Transverse colon (tissue), 4 donors: ENCODE measurements at regions not wholly inside any gene's neighbourhood (a gene's known extent, or its start where the extent isn't known, plus 50 kb on each side); places are given as distances from the start of the nearest gene placed in this dataset.

Source experiments
- DNase-seq: peaks from one replicate; pipeline ENCODE4 v3.0.0-alpha.2; 2019
- H3K27ac ChIP-seq, 4 donors: fragments of 200-600 bp; sonication (generic); 2 replicates each; pipeline ENCODE4 v1.5.1; 2016 to 2018; ENCODE audit warnings: inconsistent platforms in 4 of 4
- H3K27me3 ChIP-seq: fragments of 200-600 bp; sonication (generic); 2 replicates; pipeline ENCODE4 v1.5.1; 2017; ENCODE audit warnings: inconsistent platforms
- H3K36me3 ChIP-seq, 4 donors: fragments of 200-600 bp; sonication (generic); 2 replicates each; pipeline ENCODE4 v1.5.1; 2017 to 2019; ENCODE audit warnings: inconsistent platforms in 4 of 4
- H3K4me1 ChIP-seq, 4 donors: fragments of 200-600 bp; sonication (generic); 2 replicates each; pipeline ENCODE4 v1.5.1; 2017 to 2020; ENCODE audit warnings: inconsistent platforms in 4 of 4
- H3K4me3 ChIP-seq, 4 donors: fragments of 200-600 bp; sonication (generic); 1 replicate in 1 of 4; 2 replicates in 3 of 4; pipeline versions ENCODE4 v1.5.1 to v1.6.1; 2017 to 2019; ENCODE audit warnings: inconsistent platforms in 4 of 4
- H3K9me3 ChIP-seq, 2 donors: fragments of 200-600 bp; sonication (generic); 2 replicates each; pipeline ENCODE4 v1.5.1; 2017 to 2019; ENCODE audit warnings: inconsistent platforms in 2 of 2
- EP300 ChIP-seq: sonication (generic); formaldehyde crosslinking; IDR thresholded peaks from one replicate; pipeline ENCODE4 v1.6.1; 2017; ENCODE audit warnings: antibody characterized with exemption, low read depth
- POLR2A ChIP-seq: fragments of 450-650 bp; IDR thresholded peaks from one replicate; pipeline ENCODE4 v1.6.1; 2016; ENCODE audit warnings: antibody characterized with exemption, mild to moderate bottlenecking, moderate library complexity
- POLR2AphosphoS5 ChIP-seq, 3 donors: sonication (generic); formaldehyde crosslinking; IDR thresholded peaks; one replicate each; pipeline ENCODE4 v1.6.1; 2016; ENCODE audit warnings: antibody characterized with exemption in 3 of 3
- WGBS, 2 donors: methylation state at CpG; one replicate each; pipeline ENCODE4 v1.1.5; 2018; ENCODE audit warnings: low coverage in 1 of 2; 5-methylcytosine and 5-hydroxymethylcytosine counted together
- in situ Hi-C, 4 donors: fragments of 200-750 bp; cut with MboI; loops; one replicate each; pipeline versions ENCODE4 v1.15.0 to v1.15.1; 2017; ENCODE audit warnings: low sequenced_read_pairs in 3 of 4, low pct_ligation_motif_present in 1 of 4, low pct_unique_long_range_greater_than_20kb in 1 of 4
- intact Hi-C: fragments of 100-400 bp; cut with DNase I; formaldehyde crosslinking; loops from one replicate; pipeline ENCODE4 v1.15.1; 2023; ENCODE audit warnings: low total_unique reads
- TF ChIP-seq, protein P1 (sequence below), 5 experiments: fragments of 200-600 bp in 3 of 5; fragments of 450-650 bp in 2 of 5; sonication (generic) in 3 of 5; IDR thresholded peaks; 1 replicate in 2 of 5; 2 replicates in 3 of 5; pipeline ENCODE4 v1.5.1; 2016 to 2017; ENCODE audit warnings: antibody characterized with exemption in 5 of 5, inconsistent platforms in 3 of 5, mild to moderate bottlenecking in 2 of 5, moderate library complexity in 1 of 5

DNA sequence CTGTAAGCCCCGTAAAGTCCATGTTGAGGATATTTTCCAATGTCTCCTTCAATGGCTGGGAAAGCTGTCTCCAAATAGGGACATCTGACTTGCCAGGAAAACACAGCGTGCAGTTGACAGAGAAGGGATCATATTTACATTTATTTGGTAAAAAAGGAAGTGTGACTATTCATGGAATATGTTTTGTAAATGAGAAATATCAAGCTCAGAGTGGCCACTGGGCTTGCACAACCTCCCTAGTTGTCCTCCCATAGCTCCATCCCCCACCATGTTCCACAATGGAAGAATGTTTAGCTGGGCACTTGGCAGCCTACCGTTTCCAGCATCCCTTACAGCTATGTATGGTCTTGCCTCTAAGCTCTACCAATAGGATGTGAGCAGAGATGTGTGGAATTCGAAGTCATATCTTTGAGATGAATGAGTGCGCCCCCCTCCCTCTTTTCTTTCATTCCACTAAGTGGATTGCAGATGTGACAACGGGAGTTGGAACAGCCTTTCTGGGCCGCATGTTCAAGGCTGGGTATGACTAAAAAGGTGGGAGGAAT, 306.6 kb upstream of the ZMIZ1 start:
- 83 to 88% methylated on average over 2 to 7 of the region's 7 CpGs for WGBS, 2 donors
- Histone ChIP-seq H3K27me3 (no peaks in the 10 kb centered on the region), H3K36me3 (no peaks in the 10 kb centered on the region), H3K9me3 (no peaks in the 10 kb centered on the region), H3K4me3 (no peak overlapping the region), H3K4me1 (peaks cover 0 to 17% (median 9%) of the 10 kb centered on the region in 4 donors), H3K27ac (no peak overlapping the region)
- in situ Hi-C loops: no loop called here
- no peak for DNase-seq
- no peak for TF ChIP-seq POLR2AphosphoS5 (IDR thresholded peaks at IDR 0.05)
- TF ChIP-seq, protein P1, sequence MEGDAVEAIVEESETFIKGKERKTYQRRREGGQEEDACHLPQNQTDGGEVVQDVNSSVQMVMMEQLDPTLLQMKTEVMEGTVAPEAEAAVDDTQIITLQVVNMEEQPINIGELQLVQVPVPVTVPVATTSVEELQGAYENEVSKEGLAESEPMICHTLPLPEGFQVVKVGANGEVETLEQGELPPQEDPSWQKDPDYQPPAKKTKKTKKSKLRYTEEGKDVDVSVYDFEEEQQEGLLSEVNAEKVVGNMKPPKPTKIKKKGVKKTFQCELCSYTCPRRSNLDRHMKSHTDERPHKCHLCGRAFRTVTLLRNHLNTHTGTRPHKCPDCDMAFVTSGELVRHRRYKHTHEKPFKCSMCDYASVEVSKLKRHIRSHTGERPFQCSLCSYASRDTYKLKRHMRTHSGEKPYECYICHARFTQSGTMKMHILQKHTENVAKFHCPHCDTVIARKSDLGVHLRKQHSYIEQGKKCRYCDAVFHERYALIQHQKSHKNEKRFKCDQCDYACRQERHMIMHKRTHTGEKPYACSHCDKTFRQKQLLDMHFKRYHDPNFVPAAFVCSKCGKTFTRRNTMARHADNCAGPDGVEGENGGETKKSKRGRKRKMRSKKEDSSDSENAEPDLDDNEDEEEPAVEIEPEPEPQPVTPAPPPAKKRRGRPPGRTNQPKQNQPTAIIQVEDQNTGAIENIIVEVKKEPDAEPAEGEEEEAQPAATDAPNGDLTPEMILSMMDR (IDR thresholded peaks at IDR 0.05): no peak
- TF ChIP-seq POLR2A: no peak
- TF ChIP-seq EP300: no peak
- intact Hi-C loops: no loop called here

- no peak overlapping the region for H3K4me3 ChIP-seq
- peak overlapping the region; percentile 41 to 67 (median 54) for H3K27ac ChIP-seq
- no peak for DNase-seq
- peaks cover 0 to 10% (median 4%) of the 10 kb centered on the region in 4 donors for H3K4me1 ChIP-seq
- intact Hi-C loops (no loop called here), in situ Hi-C loops (no loop called here)
- no peaks in the 10 kb centered on the region for H3K36me3 ChIP-seq
- TF ChIP-seq POLR2A (no peak), POLR2AphosphoS5 (IDR thresholded peaks at IDR 0.05) (no peak), EP300 (no peak)
- TF ChIP-seq, protein P1 (IDR thresholded peaks at IDR 0.05): no peak
- 88 to 100% methylated on average over 2 to 6 of the region's 6 CpGs for WGBS, 2 donors
- no peaks in the 10 kb centered on the region for H3K9me3 ChIP-seq
- no peaks in the 10 kb centered on the region for H3K27me3 ChIP-seq
Observed at GRCh38 chr10:78763234-78763633, 305.5 kb upstream of the ZMIZ1 start.

DNA sequence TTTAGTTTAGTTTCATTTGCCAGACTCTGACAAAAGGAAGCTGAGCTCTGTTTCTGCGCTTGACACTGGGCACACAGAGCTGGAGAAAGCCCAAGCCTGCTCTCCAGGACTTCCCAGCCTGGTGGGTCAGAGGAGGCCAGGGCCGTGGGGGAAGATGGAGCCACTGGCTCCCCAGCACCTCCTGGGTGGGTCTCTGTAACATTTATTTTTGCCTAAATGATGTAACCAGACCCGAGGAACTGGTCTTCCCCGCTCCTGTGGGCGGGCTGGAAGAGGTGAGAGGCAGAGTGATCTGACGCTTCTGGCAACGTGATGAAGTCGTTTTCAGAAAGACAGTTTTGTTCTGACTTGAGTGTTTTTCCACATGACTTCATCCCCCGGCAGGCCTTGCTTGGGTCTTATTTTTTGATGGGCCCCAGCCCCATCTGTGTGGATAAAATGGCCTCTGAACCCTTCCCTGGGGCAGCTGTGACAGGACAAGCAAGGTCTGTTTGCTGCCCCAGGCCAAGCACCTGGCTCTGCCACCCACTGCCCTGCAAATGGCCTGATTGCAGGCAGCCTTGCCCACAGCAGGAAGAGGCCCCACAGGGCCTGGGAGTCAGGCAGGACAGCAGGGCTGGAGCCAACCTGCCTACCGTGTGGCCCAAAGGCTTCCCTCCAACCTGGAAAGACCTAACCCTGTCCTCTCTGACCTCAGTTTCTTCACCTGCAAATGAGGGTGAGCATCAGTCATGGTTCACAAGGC, 304.9 kb upstream of the ZMIZ1 start:
- 78% methylated on average over 10 of the region's 10 CpGs; no CpG with 5 or more reads in 1 of the 2 donors for WGBS, 2 donors
- Histone ChIP-seq H3K36me3 (no peaks in the 10 kb centered on the region), H3K9me3 (no peaks in the 10 kb centered on the region), H3K4me3 (no peak overlapping the region), H3K4me1 (peaks cover 0 to 10% (median 4%) of the 10 kb centered on the region in 4 donors), H3K27me3 (no peaks in the 10 kb centered on the region), H3K27ac (peak overlapping the region; percentile 41 to 67 (median 54))
- in situ Hi-C loops (no loop called here), intact Hi-C loops (no loop called here)
- no peak for DNase-seq
- TF ChIP-seq POLR2A: no peak
- no peak for TF ChIP-seq EP300
- TF ChIP-seq, protein P1 (IDR thresholded peaks at IDR 0.05): no peak
- TF ChIP-seq POLR2AphosphoS5 (IDR thresholded peaks at IDR 0.05): no peak

DNA sequence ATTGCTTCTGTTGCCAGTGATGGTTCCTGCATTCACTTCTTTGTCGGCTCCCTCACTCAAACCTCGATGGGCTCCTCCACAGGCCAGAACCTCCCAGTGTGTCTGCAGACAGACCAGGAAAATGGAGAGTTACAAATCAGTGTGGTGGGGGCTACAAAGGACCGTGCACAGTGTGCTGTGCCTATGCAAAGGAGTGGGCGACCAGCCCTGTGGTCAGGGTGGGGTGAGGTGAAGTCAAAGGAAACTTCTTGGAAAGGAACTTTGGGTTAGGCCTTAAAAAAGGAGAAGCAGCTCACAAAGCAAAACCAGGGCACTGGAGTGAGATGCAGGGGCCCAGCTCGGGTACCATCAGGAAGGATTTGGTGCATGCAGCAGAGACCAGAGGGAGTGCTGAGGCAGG, 304.3 kb upstream of the ZMIZ1 start:
- WGBS, 2 donors: 80% methylated on average over 2 to 5 of the region's 5 CpGs
- H3K36me3 ChIP-seq: no peaks in the 10 kb centered on the region
- no peak overlapping the region for H3K4me3 ChIP-seq
- H3K4me1 ChIP-seq: peaks cover 0 to 10% (median 4%) of the 10 kb centered on the region in 4 donors
- H3K27me3 ChIP-seq: no peaks in the 10 kb centered on the region
- no peak for DNase-seq
- TF ChIP-seq EP300 (no peak), POLR2AphosphoS5 (IDR thresholded peaks at IDR 0.05) (no peak), POLR2A (no peak)
- TF ChIP-seq, protein P1 (IDR thresholded peaks at IDR 0.05): no peak
- intact Hi-C loops (no loop called here), in situ Hi-C loops (no loop called here)
- H3K27ac ChIP-seq: peak overlapping the region in 2 of 4 donors; percentile 41 to 67
- no peaks in the 10 kb centered on the region for H3K9me3 ChIP-seq
